ENCODE measurements at regions not wholly inside any gene's neighbourhood (a gene's known extent, or its start where the extent isn't known, plus 50 kb on each side); places are given as distances from the start of the nearest gene placed in this dataset.

DNA sequence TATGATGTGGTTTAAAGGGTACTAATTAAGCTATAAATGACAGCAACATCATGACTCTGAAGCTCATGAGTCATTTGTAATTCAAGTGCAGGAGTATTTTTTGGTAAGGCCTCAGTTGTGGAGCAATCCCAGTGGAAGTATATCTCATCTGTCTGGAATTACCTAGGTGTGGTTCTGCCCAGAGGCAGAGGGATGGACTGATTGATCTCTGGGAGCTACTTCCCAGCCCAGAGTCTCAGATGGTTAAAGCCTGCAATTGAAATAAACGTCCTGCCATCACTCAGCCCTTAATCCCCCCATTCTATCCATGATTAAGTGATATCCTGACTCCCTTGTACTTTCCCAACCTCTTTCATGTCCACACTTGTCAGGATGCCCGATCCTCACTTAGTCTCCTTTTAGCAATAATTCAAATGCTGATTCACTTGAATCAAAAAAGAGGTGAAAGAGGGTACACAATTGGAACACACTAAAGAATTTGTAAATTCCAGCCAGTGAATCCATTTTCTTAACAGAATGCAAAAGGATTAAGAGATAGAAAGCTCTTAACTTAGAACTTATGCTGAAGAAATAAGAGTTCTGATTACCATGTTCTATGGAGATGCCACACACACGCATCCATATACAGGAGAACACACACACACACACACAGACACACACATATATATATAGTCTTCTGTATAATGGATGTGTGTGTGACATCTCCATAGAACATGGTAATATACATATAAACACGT lies 664.4 kb downstream of the NYAP2 start:
- intact Hi-C loops (cut with DNase I): no loop called here
- no peak for TF ChIP-seq POLR2A (IDR thresholded peaks at IDR 0.05)
- TF ChIP-seq, protein P1, sequence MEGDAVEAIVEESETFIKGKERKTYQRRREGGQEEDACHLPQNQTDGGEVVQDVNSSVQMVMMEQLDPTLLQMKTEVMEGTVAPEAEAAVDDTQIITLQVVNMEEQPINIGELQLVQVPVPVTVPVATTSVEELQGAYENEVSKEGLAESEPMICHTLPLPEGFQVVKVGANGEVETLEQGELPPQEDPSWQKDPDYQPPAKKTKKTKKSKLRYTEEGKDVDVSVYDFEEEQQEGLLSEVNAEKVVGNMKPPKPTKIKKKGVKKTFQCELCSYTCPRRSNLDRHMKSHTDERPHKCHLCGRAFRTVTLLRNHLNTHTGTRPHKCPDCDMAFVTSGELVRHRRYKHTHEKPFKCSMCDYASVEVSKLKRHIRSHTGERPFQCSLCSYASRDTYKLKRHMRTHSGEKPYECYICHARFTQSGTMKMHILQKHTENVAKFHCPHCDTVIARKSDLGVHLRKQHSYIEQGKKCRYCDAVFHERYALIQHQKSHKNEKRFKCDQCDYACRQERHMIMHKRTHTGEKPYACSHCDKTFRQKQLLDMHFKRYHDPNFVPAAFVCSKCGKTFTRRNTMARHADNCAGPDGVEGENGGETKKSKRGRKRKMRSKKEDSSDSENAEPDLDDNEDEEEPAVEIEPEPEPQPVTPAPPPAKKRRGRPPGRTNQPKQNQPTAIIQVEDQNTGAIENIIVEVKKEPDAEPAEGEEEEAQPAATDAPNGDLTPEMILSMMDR (IDR thresholded peaks at IDR 0.05): no peak

DNA sequence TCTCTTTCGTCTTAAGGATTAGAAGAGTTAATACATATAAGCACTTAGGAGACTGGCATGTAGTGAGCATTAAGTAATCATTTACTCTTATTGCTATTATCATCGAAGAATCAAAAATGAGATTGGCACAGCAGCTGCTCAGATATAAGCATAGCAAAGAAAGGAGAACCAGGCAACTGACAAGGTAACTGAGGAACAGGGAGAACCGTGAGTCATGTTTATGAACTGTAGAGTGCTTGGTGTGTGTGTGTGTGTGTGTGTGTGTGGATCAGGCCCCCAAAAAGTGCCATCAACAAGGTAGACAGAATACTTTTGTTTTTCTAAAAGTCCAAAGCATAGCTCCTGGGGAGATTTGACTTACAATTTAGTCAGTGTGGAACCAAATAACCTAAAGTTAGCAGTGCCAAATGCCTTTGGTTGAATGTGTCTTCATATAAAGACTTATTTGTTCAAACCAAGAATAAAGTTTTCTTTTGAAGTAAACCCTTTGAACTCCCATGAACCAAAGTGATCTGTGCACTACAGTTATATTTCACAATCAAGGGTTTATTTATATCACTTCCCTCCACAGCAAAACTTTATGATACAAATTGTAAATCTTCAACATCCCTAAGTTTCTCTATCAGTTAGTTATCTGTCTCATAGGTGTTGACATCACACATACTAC lies 660.6 kb downstream of the NYAP2 start:
- intact Hi-C loops (cut with DNase I): no loop called here
- DNase-seq: no peak
- H3K36me3 ChIP-seq (replicated peaks in 1 of 2): no peaks in the 10 kb centered on the region
- no peak for TF ChIP-seq POLR2A (IDR thresholded peaks at IDR 0.05)
- TF ChIP-seq, protein P1 (IDR thresholded peaks at IDR 0.05): no peak
- whole genome bisulfite sequencing, 4 donors: 54 to 85% (median 67%) methylated on average over 3 of the region's 3 CpGs
- no peak overlapping the region for H3K27ac ChIP-seq
- no peaks in the 10 kb centered on the region for H3K27me3 ChIP-seq
- H3K9me3 ChIP-seq (replicated peaks in 1 of 3): peaks cover 0 to 4% (median 0%) of the 10 kb centered on the region in 3 donors
- no peaks in the 10 kb centered on the region for H3K4me1 ChIP-seq (replicated peaks in 1 of 2)
- no peak overlapping the region for H3K4me3 ChIP-seq

More for the DNA sequence above, 664.4 kb downstream of the NYAP2 start:
- Histone ChIP-seq H3K4me3 (no peak overlapping the region), H3K4me1 (replicated peaks in 1 of 2) (no peaks in the 10 kb centered on the region), H3K36me3 (replicated peaks in 1 of 2) (no peaks in the 10 kb centered on the region), H3K9me3 (replicated peaks in 1 of 3) (peaks cover 0 to 4% (median 0%) of the 10 kb centered on the region in 3 donors), H3K27ac (no peak overlapping the region), H3K27me3 (no peaks in the 10 kb centered on the region)
- no peak for DNase-seq
- WGBS, 4 donors: 84 to 86% (median 85%) methylated on average over 4 of the region's 4 CpGs

- no peak overlapping the region for H3K27ac ChIP-seq
- DNase-seq: no peak
- H3K4me3 ChIP-seq: no peak overlapping the region
- H3K36me3 ChIP-seq (replicated peaks in 1 of 2): no peaks in the 10 kb centered on the region
- H3K27me3 ChIP-seq: no peaks in the 10 kb centered on the region
- intact Hi-C loops (cut with DNase I): no loop called here
- peaks cover 0 to 4% (median 0%) of the 10 kb centered on the region in 3 donors for H3K9me3 ChIP-seq (replicated peaks in 1 of 3)
- no peaks in the 10 kb centered on the region for H3K4me1 ChIP-seq (replicated peaks in 1 of 2)
- TF ChIP-seq, protein P1 (IDR thresholded peaks at IDR 0.05): no peak
- no peak for TF ChIP-seq POLR2A (IDR thresholded peaks at IDR 0.05)
- 45 to 66% (median 51%) methylated on average over 1 of the region's 1 CpG for WGBS, 4 donors
Observed at GRCh38 chr2:226057914-226058313, 658.4 kb downstream of the NYAP2 start.

DNA sequence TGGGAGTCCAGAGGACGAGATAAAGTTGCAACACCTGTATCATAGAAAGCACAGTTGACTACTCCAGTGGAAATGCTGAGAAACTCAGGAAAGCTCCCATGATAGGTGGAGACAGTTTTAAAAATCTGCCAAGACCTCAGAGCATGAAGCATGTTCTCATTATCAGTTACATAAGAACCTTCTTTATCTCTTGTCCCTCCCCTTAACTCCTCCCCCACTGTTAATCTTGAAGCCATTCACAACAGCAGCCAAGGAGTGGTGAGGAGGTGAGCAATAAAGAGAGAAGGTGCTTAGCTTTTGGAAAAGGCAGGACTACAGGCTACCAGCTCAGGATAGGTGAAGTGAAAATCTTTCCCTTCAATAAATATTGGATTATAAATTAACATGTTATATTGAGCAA lies 657.9 kb downstream of the NYAP2 start:
- WGBS, 4 donors: 52 to 65% (median 58%) methylated on average over 1 of the region's 1 CpG
- Histone ChIP-seq H3K4me3 (no peak overlapping the region), H3K36me3 (replicated peaks in 1 of 2) (no peaks in the 10 kb centered on the region), H3K27ac (no peak overlapping the region), H3K9me3 (replicated peaks in 1 of 3) (peaks cover 0 to 4% (median 0%) of the 10 kb centered on the region in 3 donors), H3K27me3 (no peaks in the 10 kb centered on the region), H3K4me1 (replicated peaks in 1 of 2) (no peaks in the 10 kb centered on the region)
- intact Hi-C loops (cut with DNase I): no loop called here
- no peak for DNase-seq
- TF ChIP-seq POLR2A (IDR thresholded peaks at IDR 0.05): no peak
- TF ChIP-seq, protein P1 (IDR thresholded peaks at IDR 0.05): no peak
